GM12878 (cell line): ENCODE measurements at regions not wholly inside any gene's neighbourhood (a gene's known extent, or its start where the extent isn't known, plus 50 kb on each side); places are given as distances from the start of the nearest gene placed in this dataset.

Experiments
- CBFB ChIP-seq: IDR thresholded peaks from 2 replicates; pipeline ENCODE4 v1.6.1; 2016; ENCODE audit warnings: antibody characterized with exemption, low read depth
- CBX5 ChIP-seq: sonication (generic); IDR thresholded peaks from 2 replicates; pipeline ENCODE4 v1.6.1; 2016; ENCODE audit warnings: low read depth, moderate library complexity, mild to moderate bottlenecking, inconsistent platforms
- CTCF ChIP-seq, 3 experiments: IDR thresholded peaks in 2 of 3; conservative IDR thresholded peaks in 1 of 3; 2 replicates each; pipeline ENCODE4 v1.5.1; 2011; ENCODE audit warnings: low read depth in 3 of 3, low read length in 3 of 3, mild to moderate bottlenecking in 3 of 3, control low read depth in 2 of 3, moderate library complexity in 2 of 3, inconsistent platforms in 1 of 3, mixed read lengths in 1 of 3; ENCODE audit not compliant: control insufficient read depth in 2 of 3, insufficient read depth in 1 of 3; ENCODE audit errors: extremely low read depth in 1 of 3
- EZH2 ChIP-seq: IDR thresholded peaks from 2 replicates; pipeline ENCODE4 v1.6.1; 2012; ENCODE audit warnings: low read depth, mild to moderate bottlenecking, control low read depth, inconsistent platforms, low read length, borderline replicate concordance; ENCODE audit not compliant: control insufficient read depth
- HCFC1 ChIP-seq: fragments of 150-350 bp; IDR thresholded peaks from 2 replicates; pipeline ENCODE4 v1.6.1; 2014; ENCODE audit warnings: low read length
- IKZF2 ChIP-seq, 2 experiments: fragments of 450-650 bp; IDR thresholded peaks; 2 replicates each; pipeline ENCODE4 v1.6.1; 2017; ENCODE audit warnings: mild to moderate bottlenecking in 2 of 2, moderate library complexity in 2 of 2
- IRF3 ChIP-seq: fragments of 450-650 bp; IDR thresholded peaks from 2 replicates; pipeline ENCODE4 v1.6.1; 2014; ENCODE audit warnings: mild to moderate bottlenecking
- IRF4 ChIP-seq: IDR thresholded peaks from 2 replicates; pipeline ENCODE4 v1.6.1; 2011; ENCODE audit warnings: low read depth, low read length
- KDM1A ChIP-seq: fragments of 200-600 bp; sonication (generic); IDR thresholded peaks from 2 replicates; pipeline ENCODE4 v1.6.1; 2016; ENCODE audit warnings: borderline replicate concordance
- MAX ChIP-seq: IDR thresholded peaks from 2 replicates; pipeline ENCODE4 v1.6.1; 2012; ENCODE audit warnings: low read depth, low read length, improper control_type of control experiment
- MTA3 ChIP-seq: IDR thresholded peaks from 2 replicates; pipeline ENCODE4 v1.6.1; 2012; ENCODE audit warnings: low read length, inconsistent platforms, borderline replicate concordance
- MYB ChIP-seq: fragments of 150-350 bp; IDR thresholded peaks from 2 replicates; pipeline ENCODE4 v1.6.1; 2014; ENCODE audit warnings: mild to moderate bottlenecking, low read depth, low read length, borderline replicate concordance
- NBN ChIP-seq: fragments of 450-650 bp; IDR thresholded peaks from 2 replicates; pipeline ENCODE4 v1.6.1; 2016
- POLR2AphosphoS2 ChIP-seq: IDR thresholded peaks from 2 replicates; pipeline ENCODE4 v1.6.1; 2011; ENCODE audit warnings: low read depth, mild to moderate bottlenecking, low read length, improper control_type of control experiment, moderate library complexity
- RAD51 ChIP-seq: fragments of 450-650 bp; IDR thresholded peaks from 2 replicates; pipeline ENCODE4 v1.6.1; 2016; ENCODE audit warnings: moderate library complexity, mild to moderate bottlenecking, inconsistent platforms
- RB1 ChIP-seq: fragments of 450-650 bp; formaldehyde crosslinking; IDR thresholded peaks from 2 replicates; pipeline ENCODE4 v1.6.1; 2017; ENCODE audit warnings: mild to moderate bottlenecking, borderline replicate concordance
- REST ChIP-seq: IDR thresholded peaks from 2 replicates; pipeline ENCODE4 v1.6.1; 2012; ENCODE audit warnings: mild to moderate bottlenecking, low read depth, low read length
- SMAD5 ChIP-seq: IDR thresholded peaks from 2 replicates; pipeline ENCODE4 v1.6.1; 2016; ENCODE audit warnings: antibody characterized with exemption, low read depth
- SMC3 ChIP-seq: IDR thresholded peaks from 2 replicates; pipeline ENCODE4 v1.6.1; 2011; ENCODE audit warnings: low read length, improper control_type of control experiment, borderline replicate concordance
- STAT3 ChIP-seq: IDR thresholded peaks from 2 replicates; pipeline ENCODE4 v1.6.1; 2011; ENCODE audit warnings: low read depth, low read length, improper control_type of control experiment
- TBL1XR1 ChIP-seq: IDR thresholded peaks from 2 replicates; pipeline ENCODE4 v1.6.1; 2012; ENCODE audit warnings: low read depth, low read length, improper control_type of control experiment
- ZNF687 ChIP-seq: fragments of 450-650 bp; IDR thresholded peaks from 2 replicates; pipeline ENCODE4 v1.6.1; 2017; ENCODE audit warnings: mild to moderate bottlenecking, moderate library complexity

GRCh38 chr9:107213561-107214028, 69.5 kb upstream of the RAD23B start (continued):
- TF ChIP-seq REST = no peak
- no peak for TF ChIP-seq KDM1A
- no peak for TF ChIP-seq SMAD5
- no peak for TF ChIP-seq POLR2AphosphoS2
- TF ChIP-seq MTA3 = no peak
- no peak for TF ChIP-seq HCFC1
- no peak for TF ChIP-seq CBX5
- TF ChIP-seq ZNF687 = peak; percentile 90; the same call in 1 of the 2 replicates
- no peak for TF ChIP-seq CBFB
- 0 out of 2 replicates have a peak, but pooled peaks have one; percentile 53 for TF ChIP-seq IRF4
- TF ChIP-seq RAD51 = no peak
- no peak for TF ChIP-seq MAX
- peak; percentile 63 to 80; a peak in 3 of 4 replicates for TF ChIP-seq IKZF2 (IDR thresholded peaks at IDR 0.05)
- no peak for TF ChIP-seq RB1
- no peak for TF ChIP-seq EZH2
- TF ChIP-seq MYB = no peak
- TF ChIP-seq TBL1XR1 = no peak
- TF ChIP-seq NBN = peak; percentile 77; the same call in 1 of the 2 replicates
- TF ChIP-seq IRF3 = no peak
- no peak for TF ChIP-seq SMC3
- no peak for TF ChIP-seq CTCF (IDR thresholded peaks at IDR 0.05 in 2 of 3, conservative IDR thresholded peaks at IDR 0.05 in 1 of 3; ENCODE audit: control insufficient read depth in 2 of 3, extremely low read depth in 1 of 3, insufficient read depth in 1 of 3, low read depth in 3 of 3, low read length in 3 of 3)
- no peak for TF ChIP-seq STAT3
